Left lobe of liver (tissue), 2 donors: ENCODE measurements at regions not wholly inside any gene's neighbourhood (a gene's known extent, or its start where the extent isn't known, plus 50 kb on each side); places are given as distances from the start of the nearest gene placed in this dataset.
"Not testable (repeated sequence)": the region's sequence is repeated elsewhere in the genome, so short reads cannot be mapped to it uniquely, and the experiment has no call there.

ENCODE experiments used
- ATAC-seq: fragments of 200-7000 bp; cut with Tn5 transposase; one replicate; pipeline ENCODE4 v1.9.1; 2020; ENCODE audit warnings: mild to moderate bottlenecking, moderate library complexity
- DNase-seq: peaks from one replicate; pipeline ENCODE4 v3.0.0-alpha.2; 2020; ENCODE audit warnings: low spot score
- donor health status: DM: no; HTN: no; CAD: no; lungs with moderate emphysema.
- donor health status: DM: no; HTN: yes; CAD: no.

DNA sequence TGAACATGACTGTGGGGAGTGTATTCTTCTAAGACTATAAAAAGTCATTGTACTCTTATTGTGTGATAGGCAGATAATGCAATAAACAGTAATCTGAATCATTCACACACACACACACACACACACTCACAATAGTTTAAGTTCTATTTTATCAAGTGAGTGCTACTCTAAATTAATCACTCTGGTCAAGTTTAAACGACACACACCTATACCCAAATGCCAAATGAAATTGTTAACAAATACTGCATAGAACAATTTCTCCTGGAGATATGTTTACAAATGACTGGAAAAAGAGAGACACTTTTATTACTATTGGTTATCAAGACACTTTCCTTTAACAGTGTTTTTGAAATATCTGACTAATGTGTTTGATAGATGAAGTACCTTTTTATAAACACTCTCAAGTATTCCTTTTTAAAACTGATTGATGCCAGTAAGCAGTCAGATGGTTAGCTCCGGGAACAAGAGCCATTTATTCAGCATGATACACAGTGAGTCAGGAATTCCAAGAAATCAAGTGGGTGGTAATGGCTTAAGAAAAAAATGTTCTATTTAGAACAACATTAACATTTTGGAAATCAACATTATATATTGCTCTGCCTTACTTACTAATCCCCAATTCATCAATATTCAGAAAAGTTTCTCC lies 521.6 kb upstream of the ST8SIA4 start:
- ATAC-seq (no peak), DNase-seq (no peak)

DNA sequence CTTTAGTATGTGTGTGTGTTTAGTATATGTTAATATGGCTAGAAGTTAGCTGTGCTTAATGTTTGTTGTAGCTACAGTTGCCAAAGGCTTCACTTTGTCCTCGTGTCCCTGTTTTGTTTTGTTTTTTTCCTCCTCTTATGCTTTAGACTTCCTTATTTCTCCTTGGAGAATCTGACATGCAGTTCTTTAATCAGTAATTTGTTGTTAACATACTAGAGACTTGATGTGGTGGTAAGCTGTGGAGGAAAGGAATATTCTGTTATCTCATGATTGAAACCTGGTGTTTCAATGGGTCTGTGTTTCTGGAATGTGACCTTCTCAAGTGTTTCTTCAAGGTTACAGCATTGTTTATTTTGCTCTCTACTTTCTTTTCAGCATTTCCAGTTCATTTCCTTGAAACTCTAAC lies 515.6 kb upstream of the ST8SIA4 start:
- ATAC-seq: no peak

DNA sequence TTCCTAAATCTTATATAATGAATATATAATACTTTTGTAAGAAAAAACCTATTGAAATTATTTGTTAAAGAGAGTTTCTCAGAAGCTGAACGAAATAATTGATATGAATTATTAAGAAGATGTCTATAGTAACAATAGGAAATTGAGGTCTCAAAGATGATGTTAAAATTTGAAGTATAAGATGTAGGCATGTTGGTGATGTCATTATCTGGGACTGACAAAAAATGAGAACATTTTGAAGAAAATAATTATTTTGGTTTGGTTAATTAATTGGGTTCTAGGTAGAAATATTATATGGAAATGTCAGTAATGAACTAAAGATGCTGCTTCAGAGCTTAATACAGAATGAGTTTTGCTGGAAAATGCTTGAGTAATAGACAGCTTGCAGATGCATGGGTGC lies 501.4 kb upstream of the ST8SIA4 start:
- DNase-seq (no peak), ATAC-seq (no peak)

More for the DNA sequence above, 515.6 kb upstream of the ST8SIA4 start:
- DNase-seq: no peak

DNA sequence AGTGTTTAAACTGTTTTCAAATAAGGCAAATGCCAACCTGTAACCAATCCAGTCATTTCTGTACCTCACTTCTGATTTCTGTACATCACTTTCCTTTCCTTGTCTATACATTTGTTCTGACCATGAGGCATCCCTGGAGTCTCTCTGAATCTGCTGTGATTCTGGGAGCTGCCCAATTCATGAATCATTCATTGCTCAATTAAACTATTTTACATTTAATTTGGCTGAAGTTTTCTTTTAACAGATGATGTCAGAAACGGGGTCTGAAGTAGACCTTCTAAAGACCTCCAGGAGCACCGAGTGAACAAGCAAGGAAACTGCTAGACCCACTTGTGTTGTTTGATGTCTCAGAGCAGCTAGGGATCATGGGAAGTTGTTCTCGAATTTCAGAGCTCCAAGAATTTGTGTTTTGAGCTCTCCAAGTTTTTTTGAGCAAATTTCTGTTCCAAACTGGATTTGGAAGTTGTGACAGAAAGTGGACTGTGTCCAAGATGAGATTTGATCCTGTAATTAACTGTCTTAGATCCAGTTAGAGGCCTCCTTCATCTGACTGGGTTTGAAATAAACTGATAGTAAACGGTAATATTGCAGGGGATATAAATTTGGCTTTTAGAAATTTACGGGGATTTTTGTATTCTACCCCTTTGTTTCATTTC lies 490.8 kb upstream of the ST8SIA4 start:
- DNase-seq: no peak
- no peak for ATAC-seq

DNA sequence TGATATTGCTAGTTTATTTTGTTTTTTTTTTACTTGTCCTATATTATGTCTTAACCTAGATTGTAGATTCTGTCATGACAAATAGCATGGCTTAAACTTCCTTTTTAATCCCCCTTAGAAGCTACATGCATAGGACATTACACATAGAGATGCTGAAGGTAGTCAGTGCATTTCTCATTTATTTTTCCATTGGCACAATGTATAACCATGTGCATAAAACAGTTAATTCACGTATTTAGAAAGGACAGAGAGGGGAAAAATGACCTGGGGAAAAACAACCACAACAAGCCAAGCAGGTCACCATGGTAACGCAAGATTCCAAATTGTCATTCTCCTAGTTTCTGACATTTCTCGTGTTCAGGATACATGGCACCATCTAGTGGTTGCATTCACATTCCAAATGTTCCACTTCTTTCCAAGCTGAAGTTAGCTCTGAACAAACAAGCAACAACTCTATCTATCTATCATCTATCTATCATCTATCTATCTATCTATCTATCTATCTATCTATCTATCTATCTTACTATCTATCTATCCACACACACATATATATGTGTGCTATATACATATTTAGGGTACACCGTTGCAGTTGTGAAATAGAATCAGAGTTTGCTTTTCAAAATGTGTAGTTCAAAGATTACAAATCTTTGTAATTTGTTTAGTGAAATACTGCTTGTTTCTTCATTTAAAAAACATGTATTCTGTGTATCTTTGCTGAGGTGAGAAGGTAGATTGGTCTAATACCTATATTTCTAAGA lies 487.2 kb upstream of the ST8SIA4 start:
- peak; percentile 78 for ATAC-seq
- no peak for DNase-seq

DNA sequence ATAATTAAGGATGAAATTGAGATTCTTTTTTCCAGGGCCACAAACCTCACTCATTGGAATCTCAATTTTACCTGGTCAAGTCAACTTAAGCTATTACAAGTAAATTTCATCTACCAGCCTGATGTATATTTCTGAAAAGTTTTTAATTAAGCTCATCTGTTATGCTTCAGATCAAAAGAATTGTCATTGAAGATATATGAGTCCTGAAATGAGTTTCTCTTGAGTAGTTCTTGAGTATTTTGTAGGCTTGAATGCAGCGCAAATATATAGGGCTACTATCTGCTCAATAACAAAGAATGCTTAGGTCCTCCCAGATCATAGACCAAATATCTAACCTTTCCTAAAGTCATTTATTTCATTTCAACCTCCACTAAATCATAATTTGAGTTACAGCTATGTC lies 482.2 kb upstream of the ST8SIA4 start:
- DNase-seq: no peak
- ATAC-seq: no peak

DNA sequence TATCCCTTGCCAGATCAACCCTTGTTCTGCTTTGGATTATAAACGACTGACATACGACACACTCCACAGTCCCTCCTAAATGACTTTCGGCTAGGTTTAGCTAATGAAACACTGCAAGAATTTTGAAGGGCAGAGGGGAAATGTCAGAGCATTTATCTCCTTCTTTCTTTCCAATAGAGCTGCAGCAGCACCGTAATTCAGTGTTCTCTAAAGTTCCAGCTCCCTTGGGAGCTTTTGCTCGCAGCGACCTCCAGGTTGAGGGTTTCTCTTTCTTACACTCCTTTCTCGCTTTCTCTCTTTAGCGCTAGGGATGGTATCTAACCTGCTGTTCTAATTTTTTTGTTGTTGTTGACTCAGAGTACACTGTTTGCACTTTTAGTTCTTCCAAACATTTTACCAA lies 467.1 kb upstream of the ST8SIA4 start:
- DNase-seq: no peak
- no peak for ATAC-seq

DNA sequence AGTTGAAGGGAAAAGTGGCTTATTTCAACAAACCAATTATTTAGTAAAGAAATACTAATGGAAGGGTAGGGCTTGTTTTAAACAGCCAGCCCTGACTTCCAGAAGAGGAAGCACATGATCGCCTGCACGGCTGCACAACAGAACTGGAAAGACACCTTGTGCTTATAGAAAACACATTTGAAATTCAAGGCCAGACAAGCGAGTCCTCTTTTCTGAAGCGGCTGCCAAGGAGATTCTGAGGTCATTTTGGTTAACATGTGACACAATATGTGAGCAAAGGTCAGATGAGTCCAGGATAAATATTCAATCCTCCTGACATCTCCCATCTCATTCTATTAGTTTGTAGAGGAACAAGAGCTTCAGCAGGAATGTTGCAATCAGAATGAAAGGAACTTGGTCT lies 461.4 kb upstream of the ST8SIA4 start:
- no peak for ATAC-seq
- no peak for DNase-seq

DNA sequence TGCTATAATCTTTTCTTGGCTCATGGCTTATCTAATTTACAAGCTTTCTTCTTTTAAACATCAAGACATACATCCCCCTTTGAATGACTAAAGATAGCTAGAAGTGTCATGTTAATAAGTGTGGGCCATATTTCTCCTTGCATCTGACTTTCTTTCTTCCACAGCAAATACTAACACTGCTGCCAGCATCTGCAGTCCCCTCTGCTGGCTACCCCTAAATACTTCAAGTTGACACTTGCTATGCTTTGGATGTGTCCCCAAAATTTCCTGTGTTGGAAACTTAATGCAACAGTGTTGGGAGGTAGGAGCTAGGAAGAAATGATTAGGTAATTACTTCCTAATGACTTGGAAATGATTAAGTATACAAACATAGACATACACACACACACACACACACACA lies 459.0 kb upstream of the ST8SIA4 start:
- ATAC-seq: no peak
- no peak for DNase-seq

DNA sequence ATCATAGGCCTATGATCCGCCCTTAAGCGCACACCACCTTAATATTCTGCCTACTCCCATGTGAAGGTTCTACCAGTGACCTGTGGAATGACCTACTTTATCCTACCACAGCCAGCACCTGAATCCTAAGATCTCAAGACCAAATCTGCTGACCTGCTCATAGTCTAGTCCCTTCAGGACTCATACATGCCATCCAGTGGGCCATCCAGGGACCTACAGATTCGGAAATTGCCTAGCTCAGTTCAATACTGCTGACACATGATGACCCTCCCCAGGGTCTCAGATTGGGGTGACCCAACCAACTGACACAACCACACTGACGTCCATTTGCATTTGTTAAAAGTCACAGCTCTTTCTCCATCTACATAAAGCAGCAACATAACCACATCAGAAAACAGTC lies 443.8 kb upstream of the ST8SIA4 start:
- ATAC-seq (no peak), DNase-seq (no peak)

DNA sequence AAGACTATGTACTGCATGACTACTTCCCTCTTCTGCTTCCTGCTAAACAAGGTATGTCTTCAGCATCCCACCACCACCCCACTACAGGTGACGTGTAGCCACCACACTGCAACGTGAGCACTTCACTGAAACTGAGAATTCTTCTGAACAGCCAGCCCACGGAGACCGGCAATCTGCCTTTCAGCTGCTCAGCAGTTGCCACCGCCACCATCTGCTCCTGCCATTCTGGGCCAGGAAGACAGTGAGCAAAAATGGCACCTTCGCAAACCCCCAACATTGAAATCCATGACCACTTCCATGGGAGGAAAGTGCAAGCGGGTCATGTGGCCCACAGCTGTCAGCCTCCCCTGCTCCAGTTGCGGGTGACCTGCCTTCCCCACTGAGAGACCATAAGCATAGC lies 443.4 kb upstream of the ST8SIA4 start:
- DNase-seq: no peak
- ATAC-seq: no peak

DNA sequence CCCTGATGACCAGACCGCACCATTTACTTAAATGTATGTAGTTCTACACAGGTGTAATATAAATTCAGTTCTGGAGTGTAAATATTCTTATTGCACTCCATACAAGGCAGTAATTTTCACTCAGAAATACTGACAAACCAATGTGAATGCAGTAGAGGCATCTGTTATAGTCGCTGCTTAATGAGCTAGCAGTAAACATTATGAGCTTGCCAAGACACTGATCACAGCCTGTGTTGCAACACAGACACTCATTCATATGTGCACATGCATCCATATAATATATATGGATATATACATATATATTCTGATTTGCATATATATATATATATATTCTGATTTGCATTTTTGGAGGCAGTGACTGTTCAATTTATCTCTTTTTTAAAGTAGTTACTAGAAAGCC lies 435.1 kb upstream of the ST8SIA4 start:
- DNase-seq: no peak
- ATAC-seq: no peak

DNA sequence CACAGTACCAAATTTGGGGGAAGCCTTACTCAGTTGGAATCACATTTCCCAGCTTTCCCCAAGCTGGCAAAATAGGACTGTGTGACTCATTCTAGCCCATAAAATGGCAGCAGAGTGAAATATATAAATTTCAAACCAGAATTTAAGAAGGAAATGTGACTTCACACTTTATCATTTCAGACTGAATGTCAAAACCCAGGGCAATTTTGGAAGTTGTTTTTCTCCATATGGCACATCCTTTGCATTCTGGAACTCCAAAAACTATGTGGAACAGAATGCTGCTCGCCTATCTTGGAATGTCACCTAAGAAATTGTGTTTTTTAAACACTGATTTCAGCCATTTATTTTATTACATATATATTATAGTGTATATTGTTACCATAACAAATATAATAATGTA lies 424.7 kb upstream of the ST8SIA4 start:
- no peak for ATAC-seq
- no peak for DNase-seq

DNA sequence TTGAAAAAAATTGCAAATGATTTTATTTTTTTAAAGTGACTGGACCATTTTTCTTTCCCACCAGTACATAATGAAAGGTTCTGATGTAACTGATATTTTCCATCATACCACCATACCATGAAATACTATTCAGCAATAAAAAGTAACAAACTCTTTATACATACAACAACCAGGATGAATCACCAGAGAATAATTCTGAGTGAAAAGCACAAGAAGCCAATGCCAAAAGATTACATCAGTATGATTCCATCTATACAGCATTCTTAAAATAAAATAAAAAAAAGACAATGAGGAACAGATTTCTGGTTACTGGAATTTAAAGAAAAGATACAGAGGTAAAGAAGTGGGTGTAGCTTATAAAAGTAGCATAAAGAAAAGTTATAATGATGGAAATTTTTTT lies 423.7 kb upstream of the ST8SIA4 start:
- DNase-seq (no peak), ATAC-seq (no peak)

DNA sequence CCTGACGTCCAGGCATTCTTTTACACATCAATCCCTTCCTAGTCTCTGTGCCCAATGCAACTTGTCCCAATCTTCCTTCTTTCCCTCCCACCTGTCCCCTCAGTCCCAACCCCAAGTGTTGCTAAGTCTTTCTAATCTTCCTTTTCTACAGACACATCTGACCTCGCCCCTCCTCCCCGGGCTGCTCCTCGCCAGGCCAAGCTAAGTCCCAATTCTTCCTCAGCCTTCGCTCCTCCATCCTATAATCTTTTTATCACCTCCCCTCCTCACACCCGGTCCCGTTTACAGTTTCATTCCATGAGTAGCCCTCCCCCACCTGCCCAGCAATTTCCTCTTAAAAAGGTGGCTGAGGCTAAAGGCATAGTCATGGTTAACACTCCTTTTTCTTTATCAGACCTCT lies 413.3 kb upstream of the ST8SIA4 start:
- not testable (repeated sequence) for DNase-seq, ATAC-seq

DNA sequence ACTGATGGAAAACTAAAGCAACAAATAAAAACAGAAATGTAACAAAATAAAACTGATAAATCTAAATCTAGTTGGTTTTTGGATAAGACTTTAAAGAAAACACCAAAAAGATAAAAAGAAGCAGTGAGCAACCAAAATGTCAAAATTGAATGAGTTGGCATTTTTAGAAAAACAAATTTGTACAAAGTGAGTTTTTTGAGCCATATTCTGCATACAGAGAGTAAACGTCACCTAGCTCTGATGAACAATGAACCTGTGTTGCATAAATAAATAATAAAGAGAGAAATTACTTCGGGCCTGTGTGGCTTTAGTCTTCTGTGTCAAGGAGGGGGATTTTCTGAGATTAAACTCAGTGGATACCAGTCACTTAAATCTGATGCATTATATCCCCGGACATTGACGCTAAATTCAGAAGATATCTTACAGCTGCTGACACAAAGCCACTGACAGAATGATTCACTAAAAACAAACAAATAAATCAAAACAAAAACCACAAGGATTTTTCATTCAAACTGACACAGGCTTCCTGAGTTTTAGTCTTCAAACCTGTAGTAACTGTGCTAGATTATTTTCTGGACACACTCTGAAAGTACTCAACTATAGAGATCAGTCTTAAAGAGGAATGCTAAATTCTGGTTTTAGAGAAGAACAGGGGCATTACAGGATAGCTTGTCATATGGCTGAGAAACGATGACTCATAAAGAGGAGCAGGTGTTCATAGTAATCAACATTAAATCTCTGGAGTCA lies 403.5 kb upstream of the ST8SIA4 start:
- ATAC-seq: no peak
- DNase-seq: no peak

DNA sequence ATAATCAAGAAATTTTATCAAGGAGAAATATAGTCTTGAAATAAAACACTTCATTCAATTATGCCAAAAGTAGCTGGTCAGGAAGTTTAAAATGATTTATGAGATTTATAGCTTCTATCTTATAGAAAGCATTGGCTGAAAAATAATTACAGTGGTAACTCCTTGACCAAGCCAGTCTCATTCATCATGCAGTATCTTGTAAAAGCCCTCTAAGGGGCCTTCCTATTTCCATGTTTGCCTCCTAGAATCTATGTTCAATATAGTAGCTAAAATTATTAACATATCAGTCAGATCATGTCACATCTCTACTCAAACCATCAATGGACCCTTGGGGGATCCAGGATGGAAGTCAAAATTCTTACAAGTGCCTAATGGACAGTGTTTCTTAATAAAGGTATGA lies 393.4 kb upstream of the ST8SIA4 start:
- DNase-seq (no peak), ATAC-seq (no peak)

DNA sequence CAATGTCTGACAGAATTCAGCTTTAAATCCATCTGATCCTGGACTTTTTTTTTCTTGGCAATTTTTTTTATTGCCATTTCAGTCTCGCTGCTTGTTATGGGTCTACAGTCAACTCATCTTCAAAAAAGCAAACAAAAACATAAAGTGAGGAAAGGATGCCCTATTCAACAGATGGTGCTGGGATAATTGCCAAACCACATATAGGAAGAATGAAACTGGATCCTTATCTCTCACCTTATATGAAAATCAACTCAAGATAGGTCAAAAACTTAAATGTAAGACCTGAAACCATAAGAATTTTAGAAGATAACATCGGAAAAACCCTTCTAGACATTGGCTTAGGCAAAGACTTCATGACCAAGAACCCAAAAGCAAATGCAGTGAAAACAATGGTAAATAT lies 389.1 kb upstream of the ST8SIA4 start:
- DNase-seq: no peak
- no peak for ATAC-seq

DNA sequence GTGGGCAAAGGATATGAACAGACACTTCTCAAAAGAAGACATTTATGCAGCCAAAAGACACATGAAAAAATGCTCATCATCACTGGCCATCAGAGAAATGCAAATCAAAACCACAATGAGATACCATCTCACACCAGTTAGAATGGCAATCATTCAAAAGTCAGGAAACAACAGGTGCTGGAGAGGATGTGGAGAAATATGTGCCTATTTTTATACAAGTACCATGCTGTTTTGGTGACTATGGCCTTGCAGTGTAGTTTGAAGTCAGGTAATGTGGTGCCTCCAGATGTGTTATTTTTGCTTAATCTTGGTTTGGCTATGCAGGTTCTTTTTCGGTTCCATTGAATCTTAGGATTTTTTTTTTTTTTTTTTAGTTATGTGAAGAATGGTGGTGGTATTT lies 387.7 kb upstream of the ST8SIA4 start:
- not testable (repeated sequence) for DNase-seq, ATAC-seq

DNA sequence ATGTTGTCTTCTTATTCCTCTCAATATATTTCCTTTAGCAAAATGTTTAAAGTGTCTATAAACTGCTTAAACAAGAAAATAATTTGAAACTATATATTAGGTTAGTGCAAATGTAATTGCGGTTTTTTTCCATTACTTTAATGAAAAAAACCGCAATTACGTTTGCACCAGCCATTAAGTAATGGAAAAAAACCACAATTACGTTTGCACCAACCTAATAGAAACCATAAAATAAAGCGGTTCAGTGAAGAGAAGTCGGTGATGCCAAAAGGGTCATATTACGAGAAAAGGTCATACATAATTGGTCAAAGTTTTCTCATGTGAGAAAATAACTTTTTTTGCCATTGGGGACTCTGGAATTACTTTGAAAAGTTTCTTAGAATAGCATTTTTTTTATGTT lies 385.6 kb upstream of the ST8SIA4 start:
- ATAC-seq (no peak), DNase-seq (no peak)

DNA sequence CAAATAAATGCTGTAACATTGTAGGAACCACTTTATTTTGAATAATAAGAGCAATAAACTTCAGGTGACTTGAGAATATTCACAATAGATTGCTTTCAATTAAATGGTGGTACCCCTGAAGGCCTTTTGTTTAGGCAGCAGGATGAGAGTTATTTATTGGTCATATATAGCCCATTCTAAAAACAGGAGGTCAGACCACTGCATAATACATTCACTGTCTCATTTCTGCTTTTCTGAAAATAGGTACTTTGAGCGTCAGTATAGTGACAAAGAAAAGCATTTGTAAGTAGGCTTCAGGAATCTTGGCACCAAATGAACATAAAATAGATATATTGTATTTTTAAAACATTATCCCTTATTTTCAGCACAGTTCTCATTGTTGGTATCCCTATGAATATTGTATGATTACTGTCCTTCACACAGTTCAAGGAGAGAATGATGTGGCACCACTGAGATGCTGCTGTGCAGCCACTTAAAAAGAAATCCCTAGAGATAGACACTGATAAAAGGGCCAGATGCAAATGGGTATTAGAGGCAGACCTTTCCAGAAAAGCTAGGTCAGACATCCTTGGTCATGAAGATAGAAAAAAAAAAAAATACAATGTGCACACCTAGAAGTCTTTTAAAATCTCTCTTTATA lies 381.8 kb upstream of the ST8SIA4 start:
- no peak for ATAC-seq
- no peak for DNase-seq
